ENCODE measurements at regions not wholly inside any gene's neighbourhood (a gene's known extent, or its start where the extent isn't known, plus 50 kb on each side); places are given as distances from the start of the nearest gene placed in this dataset.
A peak's percentile ranks its signal among the peaks of the same experiment; 100 is the strongest.

GRCh38 chr6:62613928-62614327 is 327.9 kb upstream of the KHDRBS2 start:
- no peaks in the 10 kb centered on the region for H3K9me2 ChIP-seq (ENCODE audit: insufficient read depth, low read length)
- no peak overlapping the region for H3K27ac ChIP-seq (ENCODE audit: low read length)
- no peaks in the 10 kb centered on the region for H3K36me3 ChIP-seq (ENCODE audit: insufficient read depth, low read length)
- H3K79me2 ChIP-seq (replicated peaks; ENCODE audit: insufficient read depth, low read length): no peaks in the 10 kb centered on the region
- H3K4me3 ChIP-seq (ENCODE audit: low read length): no peak overlapping the region
- no peaks in the 10 kb centered on the region for H3F3A ChIP-seq (ENCODE audit: insufficient read depth, low read length, poor library complexity, severe bottlenecking)
- no peak for TF ChIP-seq CTCF (IDR thresholded peaks at IDR 0.05; ENCODE audit: poor library complexity, severe bottlenecking)
- TF ChIP-seq EP300 (conservative IDR thresholded peaks at IDR 0.05; ENCODE audit: poor library complexity, severe bottlenecking): no peak
- no peak for TF ChIP-seq RAD21 (conservative IDR thresholded peaks at IDR 0.05)
- no peak for TF ChIP-seq POLR2AphosphoS5 (IDR thresholded peaks at IDR 0.05)
- no peak for TF ChIP-seq REST (IDR thresholded peaks at IDR 0.05; ENCODE audit: borderline replicate concordance)
- TF ChIP-seq TAF1 (IDR thresholded peaks at IDR 0.05; ENCODE audit: low read depth): no peak
- no peak for TF ChIP-seq SMC3 (conservative IDR thresholded peaks at IDR 0.05; ENCODE audit: poor library complexity)
- TF ChIP-seq MXI1 (conservative IDR thresholded peaks at IDR 0.05; ENCODE audit: poor library complexity, severe bottlenecking): no peak
- TF ChIP-seq EZH2 (IDR thresholded peaks at IDR 0.05; ENCODE audit: borderline replicate concordance, insufficient read depth, low read length, poor library complexity, severe bottlenecking): no peak
- H3K4me2 ChIP-seq (ENCODE audit: low read length): no peak overlapping the region
- no peaks in the 10 kb centered on the region for H4K20me1 ChIP-seq (ENCODE audit: insufficient read depth)
- no peaks in the 10 kb centered on the region for H3K27me3 ChIP-seq (ENCODE audit: insufficient read depth, low read depth, low read length)
- no peak overlapping the region for H2AFZ ChIP-seq (ENCODE audit: low read depth, low read length)
- H3K9me3 ChIP-seq (ENCODE audit: low read length): no peaks in the 10 kb centered on the region
- no peak overlapping the region for H3K9ac ChIP-seq (ENCODE audit: low read length)

GRCh38 chr6:62612471-62612870 is 326.4 kb upstream of the KHDRBS2 start:
- Histone ChIP-seq H3K27me3 (ENCODE audit: insufficient read depth, low read depth, low read length) (no peaks in the 10 kb centered on the region), H3K9ac (ENCODE audit: low read length) (no peak overlapping the region), H3K79me2 (replicated peaks; ENCODE audit: insufficient read depth, low read length) (no peaks in the 10 kb centered on the region), H2AFZ (ENCODE audit: low read depth, low read length) (no peak overlapping the region), H3K36me3 (ENCODE audit: insufficient read depth, low read length) (no peaks in the 10 kb centered on the region), H3F3A (ENCODE audit: insufficient read depth, low read length, poor library complexity, severe bottlenecking) (no peaks in the 10 kb centered on the region), H3K4me3 (ENCODE audit: low read length) (no peak overlapping the region), H3K27ac (ENCODE audit: low read length) (no peak overlapping the region), H4K20me1 (ENCODE audit: insufficient read depth) (no peaks in the 10 kb centered on the region), H3K9me3 (ENCODE audit: low read length) (no peaks in the 10 kb centered on the region), H3K4me2 (ENCODE audit: low read length) (no peak overlapping the region), H3K9me2 (ENCODE audit: insufficient read depth, low read length) (no peaks in the 10 kb centered on the region)
- TF ChIP-seq MXI1 (conservative IDR thresholded peaks at IDR 0.05; ENCODE audit: poor library complexity, severe bottlenecking) (no peak), TAF1 (IDR thresholded peaks at IDR 0.05; ENCODE audit: low read depth) (no peak), POLR2AphosphoS5 (IDR thresholded peaks at IDR 0.05) (no peak), RAD21 (conservative IDR thresholded peaks at IDR 0.05) (no peak)

GRCh38 chr6:62570372-62570771 is 284.3 kb upstream of the KHDRBS2 start:
- no peaks in the 10 kb centered on the region for H3K36me3 ChIP-seq (ENCODE audit: insufficient read depth, low read length)
- no peak overlapping the region for H3K4me3 ChIP-seq (ENCODE audit: low read length)
- no peak overlapping the region for H2AFZ ChIP-seq (ENCODE audit: low read depth, low read length)
- TF ChIP-seq EP300 (conservative IDR thresholded peaks at IDR 0.05; ENCODE audit: poor library complexity, severe bottlenecking): no peak
- TF ChIP-seq CTCF (IDR thresholded peaks at IDR 0.05; ENCODE audit: poor library complexity, severe bottlenecking): no peak
- TF ChIP-seq REST (IDR thresholded peaks at IDR 0.05; ENCODE audit: borderline replicate concordance): no peak
- no peak for TF ChIP-seq MXI1 (conservative IDR thresholded peaks at IDR 0.05; ENCODE audit: poor library complexity, severe bottlenecking)
- no peak for TF ChIP-seq POLR2AphosphoS5 (IDR thresholded peaks at IDR 0.05)
- TF ChIP-seq TAF1 (IDR thresholded peaks at IDR 0.05; ENCODE audit: low read depth): no peak
- TF ChIP-seq RAD21 (conservative IDR thresholded peaks at IDR 0.05): no peak
- TF ChIP-seq EZH2 (IDR thresholded peaks at IDR 0.05; ENCODE audit: borderline replicate concordance, insufficient read depth, low read length, poor library complexity, severe bottlenecking): no peak
- TF ChIP-seq SMC3 (conservative IDR thresholded peaks at IDR 0.05; ENCODE audit: poor library complexity): no peak
- H3K27me3 ChIP-seq (ENCODE audit: insufficient read depth, low read depth, low read length): no peaks in the 10 kb centered on the region
- H3K9ac ChIP-seq (ENCODE audit: low read length): no peak overlapping the region
- no peaks in the 10 kb centered on the region for H3K9me3 ChIP-seq (ENCODE audit: low read length)
- H3K9me2 ChIP-seq (ENCODE audit: insufficient read depth, low read length): no peaks in the 10 kb centered on the region
- H3K79me2 ChIP-seq (replicated peaks; ENCODE audit: insufficient read depth, low read length): no peaks in the 10 kb centered on the region
- no peaks in the 10 kb centered on the region for H3F3A ChIP-seq (ENCODE audit: insufficient read depth, low read length, poor library complexity, severe bottlenecking)
- no peaks in the 10 kb centered on the region for H4K20me1 ChIP-seq (ENCODE audit: insufficient read depth)
- peak overlapping the region; percentile 37 for H3K27ac ChIP-seq (ENCODE audit: low read length)
- H3K4me2 ChIP-seq (ENCODE audit: low read length): no peak overlapping the region

Data from neural cell (in vitro differentiated cells).